Endothelial cell of umbilical vein (primary cell): ENCODE measurements at regions not wholly inside any gene's neighbourhood (a gene's known extent, or its start where the extent isn't known, plus 50 kb on each side); places are given as distances from the start of the nearest gene placed in this dataset.

Source experiments
- BruUV-seq: library from RNA; stranded (reverse); fragments of 400-500 nt; replicated peaks from 2 replicates; lab custom pipeline; 2021; lab: Mats Ljungman, UMichigan
- CTCF ChIA-PET: fragments of 300-600, 350-600 bp; sonication (Branson Sonifier 250); formaldehyde crosslinking; loops from one replicate; lab custom pipeline; 2021; ENCODE audit warnings: antibody characterized with exemption, inconsistent platforms; lab: Charles Lee
- POLR2A ChIA-PET: fragments of 300-600, 350-600 bp; sonication (Branson Sonifier 250); formaldehyde crosslinking; loops from one replicate; lab custom pipeline; 2021; ENCODE audit warnings: antibody characterized with exemption, inconsistent platforms; lab: Charles Lee
- DNase-seq: peaks from one replicate; pipeline ENCODE4 v3.0.0-alpha.2; 2011; ENCODE audit warnings: low read depth, low spot score
- FAIRE-seq: peaks from 2 replicates; lab custom pipeline; 2011; peaks lifted over from hg19 to GRCh38; lab: Jason Lieb, UNC
- H2AFZ ChIP-seq: 2 replicates; pipeline ENCODE4 v1.6.0; 2012; ENCODE audit warnings: low read depth, low read length, control low read depth, inconsistent platforms
- H3K27ac ChIP-seq: 2 replicates; pipeline ENCODE4 v1.5.1; 2011; ENCODE audit warnings: low read depth, mild to moderate bottlenecking, control low read depth, low read length, moderate library complexity; ENCODE audit not compliant: insufficient read depth
- H3K27me3 ChIP-seq, 2 experiments: 2 replicates each; pipeline versions ENCODE4 v1.6.0 to v1.6.1; 2011; ENCODE audit warnings: low read length in 2 of 2, mixed read lengths in 1 of 2; ENCODE audit not compliant: control insufficient read depth in 2 of 2, insufficient read depth in 2 of 2
- H3K36me3 ChIP-seq, 2 experiments: 2 replicates in 1 of 2; 3 replicates in 1 of 2; pipeline ENCODE4 v1.5.1; 2011; ENCODE audit warnings: low read length in 2 of 2, mild to moderate bottlenecking in 1 of 2, moderate library complexity in 1 of 2; ENCODE audit not compliant: control insufficient read depth in 2 of 2, insufficient read depth in 2 of 2; ENCODE audit errors: extremely low read depth in 1 of 2
- H3K4me1 ChIP-seq: 3 replicates; pipeline ENCODE4 v1.5.1; 2011; ENCODE audit warnings: mild to moderate bottlenecking, low read length; ENCODE audit not compliant: control insufficient read depth, insufficient read depth; ENCODE audit errors: extremely low read depth
- H3K4me2 ChIP-seq: 2 replicates; pipeline ENCODE4 v1.6.1; 2011; ENCODE audit warnings: low read length, control low read depth, mixed read lengths; ENCODE audit not compliant: insufficient read depth
- H3K4me3 ChIP-seq, 3 experiments: fragments of 200-600 bp in 1 of 3; sonication (generic), shearing (Covaris generic) in 1 of 3; replicated peaks in 1 of 3; 2 replicates each; pipeline ENCODE4 v1.5.1; 2011 to 2016; ENCODE audit warnings: control low read depth in 3 of 3, low read length in 3 of 3, mild to moderate bottlenecking in 2 of 3, inconsistent platforms in 1 of 3, low read depth in 1 of 3, moderate library complexity in 1 of 3; ENCODE audit not compliant: insufficient read depth in 1 of 3
- H3K79me2 ChIP-seq: 2 replicates; pipeline ENCODE4 v1.6.0; 2012; ENCODE audit warnings: low read length, inconsistent platforms; ENCODE audit not compliant: control insufficient read depth, insufficient read depth
- H3K9ac ChIP-seq: replicated peaks from 2 replicates; pipeline ENCODE3; 2011; ENCODE audit warnings: low read length, control low read depth; ENCODE audit not compliant: insufficient read depth; ENCODE audit errors: extremely low read depth
- H3K9me1 ChIP-seq: replicated peaks from 3 replicates; pipeline ENCODE4 v1.6.0; 2011; ENCODE audit warnings: mild to moderate bottlenecking, low read length; ENCODE audit not compliant: control insufficient read depth, insufficient read depth; ENCODE audit errors: extremely low read depth
- H3K9me3 ChIP-seq: replicated peaks from 2 replicates; pipeline ENCODE4 v1.5.1; 2012; ENCODE audit warnings: low read length, inconsistent platforms; ENCODE audit not compliant: control insufficient read depth, insufficient read depth
- H4K20me1 ChIP-seq: replicated peaks from 2 replicates; pipeline ENCODE3; 2011; ENCODE audit warnings: mild to moderate bottlenecking, low read length; ENCODE audit not compliant: control insufficient read depth, insufficient read depth; ENCODE audit errors: extremely low read depth
- EZH2 ChIP-seq: IDR thresholded peaks from 2 replicates; pipeline ENCODE4 v1.6.1; 2012; ENCODE audit warnings: borderline replicate concordance, low read depth, mild to moderate bottlenecking, moderate library complexity, low read length, inconsistent platforms; ENCODE audit not compliant: severe bottlenecking
- FOS ChIP-seq: IDR thresholded peaks from 2 replicates; pipeline ENCODE4 v1.6.1; 2011; ENCODE audit warnings: mild to moderate bottlenecking, low read length, moderate library complexity, borderline replicate concordance; ENCODE audit not compliant: insufficient read depth
- GATA2 ChIP-seq: IDR thresholded peaks from 2 replicates; pipeline ENCODE4 v1.7.0; 2011; ENCODE audit warnings: low read depth, mild to moderate bottlenecking, moderate library complexity, mixed read lengths, low read length; ENCODE audit not compliant: insufficient read length, insufficient read depth
- JUN ChIP-seq: IDR thresholded peaks from 2 replicates; pipeline ENCODE4 v1.6.1; 2011; ENCODE audit warnings: borderline replicate concordance, low read depth; ENCODE audit not compliant: insufficient read length, insufficient read depth
- MYC ChIP-seq: IDR thresholded peaks from one replicate; pipeline ENCODE4 v1.6.1; 2011; ENCODE audit warnings: mild to moderate bottlenecking, low read depth, low read length
- POLR2A ChIP-seq: IDR thresholded peaks from 2 replicates; pipeline ENCODE4 v1.6.1; 2012; ENCODE audit warnings: low read depth, mild to moderate bottlenecking, control low read depth, low read length
- POLR2AphosphoS5 ChIP-seq: IDR thresholded peaks from 2 replicates; pipeline ENCODE4 v1.6.1; 2012; ENCODE audit warnings: low read depth, mild to moderate bottlenecking, control low read depth, low read length, moderate library complexity; ENCODE audit not compliant: insufficient read depth
- dilution Hi-C: fragments of 300-500 bp; cut with MboI; formaldehyde crosslinking; loops from one replicate; pipeline ENCODE4 v1.15.0; 2019; ENCODE audit warnings: low sequenced_read_pairs; ENCODE audit not compliant: extremely low pct_ligation_motif_present
- intact Hi-C: fragments of 100-400 bp; cut with micrococcal nuclease; formaldehyde crosslinking; loops from one replicate; pipeline ENCODE4 v1.10.0; 2022
- TF ChIP-seq, protein P1 (sequence below): IDR thresholded peaks from 2 replicates; pipeline ENCODE4 v1.6.1; 2011; ENCODE audit not compliant: insufficient read depth, insufficient read length
- TF ChIP-seq, protein P2 (sequence below), 2 donors: IDR thresholded peaks; 1 replicate in 1 of 2; 2 replicates in 1 of 2; pipeline ENCODE4 v1.5.1; 2011; ENCODE audit warnings: low read length in 2 of 2, mild to moderate bottlenecking in 2 of 2, moderate library complexity in 2 of 2, control low read depth in 1 of 2, inconsistent platforms in 1 of 2, low read depth in 1 of 2; ENCODE audit not compliant: insufficient read depth in 1 of 2; ENCODE audit errors: extremely low read depth in 1 of 2

DNA sequence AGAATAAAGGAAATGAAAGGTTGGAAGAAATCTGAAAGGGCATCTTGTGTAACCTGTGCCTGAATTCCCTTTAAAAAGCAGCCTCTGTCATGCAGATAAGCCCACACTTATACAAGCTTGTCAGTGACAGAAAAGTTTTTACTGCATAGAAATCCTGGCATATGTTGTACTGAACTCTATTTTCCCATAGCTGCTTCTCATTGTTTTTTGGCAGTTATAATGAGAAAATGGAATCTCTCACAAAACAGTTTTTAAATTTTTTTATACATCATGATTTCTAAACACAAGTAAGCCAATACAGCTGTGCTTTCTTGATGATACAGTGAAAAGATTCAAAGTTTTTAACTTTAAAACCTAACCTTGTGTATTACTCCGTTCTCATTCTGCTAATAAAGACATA lies 511.4 kb upstream of the ARX start:
- Histone ChIP-seq H3K36me3 (no peaks in the 10 kb centered on the region), H3K9me3 (no peaks in the 10 kb centered on the region), H3K4me3 (no peak overlapping the region), H2AFZ (no peak overlapping the region), H4K20me1 (no peaks in the 10 kb centered on the region), H3K27me3 (no peaks in the 10 kb centered on the region), H3K4me1 (peaks cover 16% of the 10 kb centered on the region), H3K9ac (no peak overlapping the region), H3K27ac (no peak overlapping the region), H3K79me2 (no peaks in the 10 kb centered on the region), H3K4me2 (no peak overlapping the region), H3K9me1 (no peaks in the 10 kb centered on the region)
- intact Hi-C loops, result loop anchor here (10.0 kb wide), 1 partner anchor 1778 kb away; no protein-coding TSS in a partner anchor
- TF ChIP-seq, protein P1, sequence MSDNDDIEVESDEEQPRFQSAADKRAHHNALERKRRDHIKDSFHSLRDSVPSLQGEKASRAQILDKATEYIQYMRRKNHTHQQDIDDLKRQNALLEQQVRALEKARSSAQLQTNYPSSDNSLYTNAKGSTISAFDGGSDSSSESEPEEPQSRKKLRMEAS, result no peak
- TF ChIP-seq GATA2, result no peak
- no peak for TF ChIP-seq EZH2
- TF ChIP-seq JUN, result no peak
- TF ChIP-seq MYC, result no peak
- TF ChIP-seq FOS, result no peak
- TF ChIP-seq, protein P2, sequence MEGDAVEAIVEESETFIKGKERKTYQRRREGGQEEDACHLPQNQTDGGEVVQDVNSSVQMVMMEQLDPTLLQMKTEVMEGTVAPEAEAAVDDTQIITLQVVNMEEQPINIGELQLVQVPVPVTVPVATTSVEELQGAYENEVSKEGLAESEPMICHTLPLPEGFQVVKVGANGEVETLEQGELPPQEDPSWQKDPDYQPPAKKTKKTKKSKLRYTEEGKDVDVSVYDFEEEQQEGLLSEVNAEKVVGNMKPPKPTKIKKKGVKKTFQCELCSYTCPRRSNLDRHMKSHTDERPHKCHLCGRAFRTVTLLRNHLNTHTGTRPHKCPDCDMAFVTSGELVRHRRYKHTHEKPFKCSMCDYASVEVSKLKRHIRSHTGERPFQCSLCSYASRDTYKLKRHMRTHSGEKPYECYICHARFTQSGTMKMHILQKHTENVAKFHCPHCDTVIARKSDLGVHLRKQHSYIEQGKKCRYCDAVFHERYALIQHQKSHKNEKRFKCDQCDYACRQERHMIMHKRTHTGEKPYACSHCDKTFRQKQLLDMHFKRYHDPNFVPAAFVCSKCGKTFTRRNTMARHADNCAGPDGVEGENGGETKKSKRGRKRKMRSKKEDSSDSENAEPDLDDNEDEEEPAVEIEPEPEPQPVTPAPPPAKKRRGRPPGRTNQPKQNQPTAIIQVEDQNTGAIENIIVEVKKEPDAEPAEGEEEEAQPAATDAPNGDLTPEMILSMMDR (IDR thresholded peaks at IDR 0.05; ENCODE audit: extremely low read depth in 1 of 2, insufficient read depth in 1 of 2, low read depth in 1 of 2, low read length in 2 of 2), result no peak
- no peak for TF ChIP-seq POLR2AphosphoS5
- no peak for TF ChIP-seq POLR2A
- ChIA-PET POLR2A (no interaction called here), CTCF (no interaction called here)
- no peak for FAIRE-seq
- no TSS peak for BruUV-seq
- DNase-seq, result no peak
- dilution Hi-C loops, result no loop called here
